ENCODE measurements at regions not wholly inside any gene's neighbourhood (a gene's known extent, or its start where the extent isn't known, plus 50 kb on each side); places are given as distances from the start of the nearest gene placed in this dataset.

GRCh38 chr15:39468331-39468730, 112.5 kb upstream of the THBS1 start:
- Histone ChIP-seq H3K27ac (ENCODE audit: low read length) (no peak overlapping the region), H3K9me3 (ENCODE audit: control insufficient read depth, insufficient read depth, low read depth, low read length) (no peaks in the 10 kb centered on the region), H3K4me3 (ENCODE audit: low read depth in 2 of 2, low read length in 2 of 2) (no peak overlapping the region), H3K36me3 (ENCODE audit: control insufficient read depth, insufficient read depth, low read length) (no peaks in the 10 kb centered on the region), H3K27me3 (ENCODE audit: control insufficient read depth, insufficient read depth, low read length) (no peaks in the 10 kb centered on the region), H3K4me1 (ENCODE audit: control insufficient read depth, insufficient read depth, low read length) (no peaks in the 10 kb centered on the region)
- CTCF ChIA-PET = no interaction called here
- no TSS peak for BruUV-seq (replicated peaks)
- ATAC-seq (no peak), DNase-seq (ENCODE audit: low read depth, low spot score) (no peak)
- in situ Hi-C loops (cut with HindIII; ENCODE audit: low pct_unique_long_range_greater_than_20kb, low sequenced_read_pairs) = no loop called here
- POLR2A ChIA-PET = no interaction called here
- TF ChIP-seq TCF7L2 (IDR thresholded peaks at IDR 0.05; ENCODE audit: low read depth, low read length) = no peak
- no peak for TF ChIP-seq CTCF (IDR thresholded peaks at IDR 0.05)
- no peak for TF ChIP-seq SIN3A (IDR thresholded peaks at IDR 0.05; ENCODE audit: borderline replicate concordance, insufficient read depth, low read depth, low read length)
- no peak for TF ChIP-seq REST (IDR thresholded peaks at IDR 0.05; ENCODE audit: insufficient read depth in 1 of 2, low read depth in 2 of 2, low read length in 1 of 2)
- intact Hi-C loops (cut with micrococcal nuclease; ENCODE audit: unreplicated experiment) = no loop called here

- Histone ChIP-seq H3K4me3 (ENCODE audit: low read depth in 2 of 2, low read length in 2 of 2) (no peak overlapping the region), H3K36me3 (ENCODE audit: control insufficient read depth, insufficient read depth, low read length) (no peaks in the 10 kb centered on the region), H3K27me3 (ENCODE audit: control insufficient read depth, insufficient read depth, low read length) (no peaks in the 10 kb centered on the region), H3K9me3 (ENCODE audit: control insufficient read depth, insufficient read depth, low read depth, low read length) (no peaks in the 10 kb centered on the region), H3K4me1 (ENCODE audit: control insufficient read depth, insufficient read depth, low read length) (no peaks in the 10 kb centered on the region), H3K27ac (ENCODE audit: low read length) (no peak overlapping the region)
- POLR2A ChIA-PET = no interaction called here
- intact Hi-C loops (cut with micrococcal nuclease; ENCODE audit: unreplicated experiment) = no loop called here
- no TSS peak for BruUV-seq (replicated peaks)
- in situ Hi-C loops (cut with HindIII; ENCODE audit: low pct_unique_long_range_greater_than_20kb, low sequenced_read_pairs) = no loop called here
- CTCF ChIA-PET = no interaction called here
- TF ChIP-seq TCF7L2 (IDR thresholded peaks at IDR 0.05; ENCODE audit: low read depth, low read length) = no peak
- TF ChIP-seq CTCF (IDR thresholded peaks at IDR 0.05) = no peak
- TF ChIP-seq SIN3A (IDR thresholded peaks at IDR 0.05; ENCODE audit: borderline replicate concordance, insufficient read depth, low read depth, low read length) = no peak
- TF ChIP-seq REST (IDR thresholded peaks at IDR 0.05; ENCODE audit: insufficient read depth in 1 of 2, low read depth in 2 of 2, low read length in 1 of 2) = no peak
- no peak for TF ChIP-seq POLR2AphosphoS5 (IDR thresholded peaks at IDR 0.05; ENCODE audit: low read depth, low read length)
- DNase-seq (ENCODE audit: low read depth, low spot score) (no peak), ATAC-seq (no peak)
Observed at GRCh38 chr15:39468828-39469227, 112.1 kb upstream of the THBS1 start.

Data from Panc1 (cell line).